H1 (cell line): ENCODE measurements at regions not wholly inside any gene's neighbourhood (a gene's known extent, or its start where the extent isn't known, plus 50 kb on each side); places are given as distances from the start of the nearest gene placed in this dataset.

ENCODE experiments used
- CTCF ChIA-PET: fragments of 300-600 bp; sonication (Branson Sonifier 250); formaldehyde crosslinking; loops from one replicate; lab custom pipeline; 2021; ENCODE audit not compliant: partially characterized antibody; lab: Charles Lee
- POLR2A ChIA-PET: fragments of 300-600 bp; sonication (Branson Sonifier 250); formaldehyde crosslinking; loops from one replicate; lab custom pipeline; 2021; ENCODE audit warnings: inconsistent platforms; ENCODE audit not compliant: partially characterized antibody; lab: Charles Lee
- DNase-seq, 2 experiments: peaks; one replicate each; pipeline versions ENCODE4 v3.0.0 to v3.0.0-alpha.2; 2010 to 2022; ENCODE audit warnings: low spot score in 2 of 2, low read depth in 1 of 2, mixed read lengths in 1 of 2
- FAIRE-seq: peaks from 2 replicates; lab custom pipeline; 2011; peaks lifted over from hg19 to GRCh38; lab: Jason Lieb, UNC
- H2AFZ ChIP-seq: 2 replicates; pipeline ENCODE4 v1.8.1; 2012; ENCODE audit warnings: low read length, inconsistent platforms
- H2AK5ac ChIP-seq: 2 replicates; pipeline ENCODE4 v1.6.1; 2013; ENCODE audit warnings: low read depth, low read length
- H2BK120ac ChIP-seq: replicated peaks from 2 replicates; pipeline ENCODE3; 2013; ENCODE audit warnings: low read depth, low read length, inconsistent platforms
- H2BK12ac ChIP-seq: 2 replicates; pipeline ENCODE4 v1.6.1; 2013; ENCODE audit warnings: low read depth, low read length
- H2BK15ac ChIP-seq: 2 replicates; pipeline ENCODE4 v1.6.1; 2013; ENCODE audit warnings: low read length
- H2BK20ac ChIP-seq: 2 replicates; pipeline ENCODE4 v1.6.1; 2013; ENCODE audit warnings: low read length
- H2BK5ac ChIP-seq: 2 replicates; pipeline ENCODE4 v1.6.1; 2013; ENCODE audit warnings: low read depth, low read length
- H3K14ac ChIP-seq: 2 replicates; pipeline ENCODE4 v1.6.1; 2013; ENCODE audit warnings: inconsistent platforms; ENCODE audit not compliant: insufficient read length
- H3K18ac ChIP-seq: 2 replicates; pipeline ENCODE4 v1.6.1; 2013; ENCODE audit warnings: low read length; ENCODE audit errors: extremely low read depth
- H3K23ac ChIP-seq: 2 replicates; pipeline ENCODE4 v1.6.1; 2013; ENCODE audit warnings: inconsistent platforms; ENCODE audit not compliant: insufficient read length
- H3K23me2 ChIP-seq: 2 replicates; pipeline ENCODE4 v1.6.1; 2013; ENCODE audit warnings: low read depth, low read length
- H3K27ac ChIP-seq: 2 replicates; pipeline ENCODE4 v1.6.1; 2011; ENCODE audit warnings: low read depth, low read length, inconsistent platforms
- H3K27me3 ChIP-seq, 4 experiments: replicated peaks in 1 of 4; 1 replicate in 1 of 4; 2 replicates in 3 of 4; pipeline versions ENCODE4 v1.6.1 to v1.8.1; 2011 to 2013; ENCODE audit warnings: low read length in 3 of 4, mild to moderate bottlenecking in 3 of 4, inconsistent platforms in 2 of 4, mixed read lengths in 2 of 4, moderate library complexity in 1 of 4; ENCODE audit not compliant: control insufficient read depth in 3 of 4, insufficient read depth in 3 of 4; ENCODE audit errors: extremely low read depth in 1 of 4
- H3K36me3 ChIP-seq, 4 experiments: 2 replicates each; pipeline versions ENCODE4 v1.6.1 to v1.8.1; 2011 to 2013; ENCODE audit warnings: mild to moderate bottlenecking in 4 of 4, low read length in 3 of 4, moderate library complexity in 2 of 4, control low read depth in 1 of 4, inconsistent platforms in 1 of 4; ENCODE audit not compliant: insufficient read depth in 4 of 4, control insufficient read depth in 2 of 4
- H3K4ac ChIP-seq: replicated peaks from 2 replicates; pipeline ENCODE3; 2013; ENCODE audit warnings: low read length, low read depth, mixed read lengths, inconsistent platforms; ENCODE audit not compliant: insufficient read length
- H3K4me1 ChIP-seq, 4 experiments: replicated peaks in 1 of 4; 1 replicate in 1 of 4; 2 replicates in 3 of 4; pipeline versions ENCODE4 v1.6.1 to v1.8.1; 2011 to 2013; ENCODE audit warnings: low read length in 3 of 4, inconsistent platforms in 2 of 4, mixed read lengths in 1 of 4; ENCODE audit not compliant: insufficient read depth in 4 of 4, control insufficient read depth in 3 of 4
- H3K4me2 ChIP-seq, 2 experiments: 2 replicates each; pipeline versions ENCODE4 v1.6.1 to v1.8.1; 2011 to 2013; ENCODE audit warnings: low read depth in 2 of 2, low read length in 2 of 2, control low read depth in 1 of 2, inconsistent platforms in 1 of 2, mild to moderate bottlenecking in 1 of 2; ENCODE audit not compliant: insufficient read depth in 1 of 2
- H3K4me3 ChIP-seq, 4 experiments: fragments of 200-600, 300-600 bp in 1 of 4; sonication (generic), shearing (Covaris generic), sonication (Bioruptor Twin) in 1 of 4; 2 replicates each; pipeline versions ENCODE4 v1.5.1 to v1.8.1; 2011 to 2016; ENCODE audit warnings: low read length in 4 of 4, low read depth in 3 of 4, control low read depth in 2 of 4, inconsistent platforms in 2 of 4, mild to moderate bottlenecking in 2 of 4, mixed read lengths in 1 of 4, moderate library complexity in 1 of 4; ENCODE audit not compliant: insufficient read depth in 2 of 4; ENCODE audit errors: extremely low read depth in 1 of 4
- H3K56ac ChIP-seq: replicated peaks from 2 replicates; pipeline ENCODE3; 2013; ENCODE audit warnings: low read depth, mild to moderate bottlenecking, mixed read lengths, low read length, inconsistent platforms; ENCODE audit not compliant: insufficient read length
- H3K79me1 ChIP-seq: 2 replicates; pipeline ENCODE4 v1.6.1; 2013; ENCODE audit warnings: low read depth, low read length, control low read depth
- H3K79me2 ChIP-seq, 2 experiments: 2 replicates each; pipeline versions ENCODE4 v1.6.1 to v1.8.1; 2012 to 2013; ENCODE audit warnings: low read length in 2 of 2, mild to moderate bottlenecking in 2 of 2, inconsistent platforms in 1 of 2; ENCODE audit not compliant: insufficient read depth in 2 of 2, control insufficient read depth in 1 of 2
- H3K9ac ChIP-seq, 4 experiments: replicated peaks in 1 of 4; 1 replicate in 1 of 4; 2 replicates in 3 of 4; pipeline versions ENCODE4 v1.6.1 to v1.8.1; 2011 to 2013; ENCODE audit warnings: low read depth in 3 of 4, low read length in 3 of 4, control low read depth in 2 of 4, mild to moderate bottlenecking in 2 of 4, moderate library complexity in 2 of 4, inconsistent platforms in 1 of 4; ENCODE audit errors: extremely low read depth in 1 of 4
- H3K9me3 ChIP-seq, 2 experiments: 2 replicates each; pipeline versions ENCODE4 v1.6.1 to v1.8.1; 2012 to 2013; ENCODE audit warnings: mild to moderate bottlenecking in 2 of 2, moderate library complexity in 2 of 2, control low read depth in 1 of 2, inconsistent platforms in 1 of 2, low read depth in 1 of 2, low read length in 1 of 2, mixed read lengths in 1 of 2; ENCODE audit not compliant: insufficient read depth in 2 of 2
- H4K20me1 ChIP-seq, 2 experiments: replicated peaks in 1 of 2; 2 replicates each; pipeline versions ENCODE3 to v1.8.1; 2011 to 2013; ENCODE audit warnings: inconsistent platforms in 2 of 2, low read length in 2 of 2, mild to moderate bottlenecking in 1 of 2; ENCODE audit not compliant: insufficient read depth in 2 of 2, control insufficient read depth in 1 of 2
- H4K5ac ChIP-seq: 2 replicates; pipeline ENCODE4 v1.6.1; 2013; ENCODE audit warnings: low read length, low read depth, mixed read lengths, inconsistent platforms; ENCODE audit not compliant: insufficient read length
- H4K8ac ChIP-seq: 2 replicates; pipeline ENCODE4 v1.8.0; 2013; ENCODE audit warnings: mild to moderate bottlenecking, moderate library complexity, low read length, inconsistent platforms; ENCODE audit not compliant: insufficient read depth; ENCODE audit errors: extremely low read depth
- H4K91ac ChIP-seq: replicated peaks from 2 replicates; pipeline ENCODE3; 2013; ENCODE audit warnings: low read length, mixed read lengths, inconsistent platforms; ENCODE audit not compliant: insufficient read length
- EZH2 ChIP-seq: fragments of 200-600 bp; sonication (generic); IDR thresholded peaks from 2 replicates; pipeline ENCODE4 v1.7.1; 2012; ENCODE audit warnings: low read depth, mild to moderate bottlenecking, moderate library complexity, low read length, inconsistent platforms; ENCODE audit not compliant: severe bottlenecking
- WGBS, 2 experiments: shearing (Covaris generic) in 1 of 2; methylation state at CpG; one replicate each; pipeline versions ENCODE4 v1.1.6 to v1.1.7; 2013 to 2015; ENCODE audit warnings: low lambda C conversion rate in 2 of 2, mixed read lengths in 2 of 2, inconsistent platforms in 1 of 2, low coverage in 1 of 2, missing lambda C conversion rate in 1 of 2; ENCODE audit not compliant: insufficient replicate concordance in 2 of 2, insufficient coverage in 1 of 2, insufficient read length in 1 of 2; ENCODE audit errors: extremely low coverage in 1 of 2, missing lambda C conversion rate in 1 of 2; 5-methylcytosine and 5-hydroxymethylcytosine counted together

- Histone ChIP-seq H3K4ac (no peak overlapping the region), H3K23me2 (no peaks in the 10 kb centered on the region), H2BK12ac (no peak overlapping the region), H2AFZ (no peak overlapping the region), H3K4me2 (no peak overlapping the region), H2BK15ac (no peak overlapping the region), H2BK5ac (no peak overlapping the region), H2BK120ac (no peak overlapping the region), H3K4me3 (no peak overlapping the region), H3K23ac (no peak overlapping the region), H3K36me3 (no peaks in the 10 kb centered on the region), H3K27ac (no peak overlapping the region), H3K9ac (no peak overlapping the region), H3K14ac (no peak overlapping the region), H4K5ac (no peak overlapping the region), H4K91ac (no peak overlapping the region), H2AK5ac (no peak overlapping the region), H4K8ac (no peak overlapping the region), H3K9me3 (no peaks in the 10 kb centered on the region), H4K20me1 (no peaks in the 10 kb centered on the region), H3K4me1 (no peaks in the 10 kb centered on the region)
- ChIA-PET CTCF (interaction anchor here (0.6 to 5.1 kb wide), 5 partner anchors 11 to 1551 kb away, joined by 3 to 30 read pairs (median 4); no protein-coding TSS in a partner anchor), POLR2A (no interaction called here)
- DNase-seq (no peak), FAIRE-seq (no peak)
- 93% methylated on average over 2 of the region's 2 CpGs; no CpG with 5 or more reads in 1 of the 2 experiments for WGBS, 2 experiments
- TF ChIP-seq EZH2 = no peak
- TF ChIP-seq, all 59 proteins: peak for 0
- Histone ChIP-seq H3K27me3 (no peaks in the 10 kb centered on the region), H3K56ac (no peak overlapping the region), H2BK20ac (no peak overlapping the region), H3K18ac (no peak overlapping the region), H3K79me2 (no peaks in the 10 kb centered on the region), H3K79me1 (no peaks in the 10 kb centered on the region)
Observed at GRCh38 chr7:32167256-32167655, 97.0 kb upstream of the PDE1C start.
